ENCODE measurements at regions not wholly inside any gene's neighbourhood (a gene's known extent, or its start where the extent isn't known, plus 50 kb on each side); places are given as distances from the start of the nearest gene placed in this dataset.

- TF ChIP-seq E2F3 (CRISPR knock-in tag; IDR thresholded peaks at IDR 0.05) (no peak), RBM17 (IDR thresholded peaks at IDR 0.05; ENCODE audit: borderline replicate concordance, low read depth, low read length) (no peak), NCOA4 (IDR thresholded peaks at IDR 0.05; ENCODE audit: partially characterized antibody) (no peak), RBM15 (IDR thresholded peaks at IDR 0.05; ENCODE audit: insufficient read depth, low read length) (no peak), ELK1 (CRISPR knock-in tag; IDR thresholded peaks at IDR 0.05) (no peak)
Measured at GRCh38 chr13:88154001-88154400, 482.8 kb downstream of the SLITRK5 start (continued).

GRCh38 chr13:88162076-88162702 lies 491.0 kb downstream of the SLITRK5 start:
- BruUV-seq (replicated peaks), result no TSS peak
- TF ChIP-seq TBP (optimal IDR thresholded peaks at IDR 0.05; ENCODE audit: low read depth, low read length), result no peak
- TF ChIP-seq ZNF407 (IDR thresholded peaks at IDR 0.05; ENCODE audit: low read depth), result no peak
- TF ChIP-seq TAF9B (IDR thresholded peaks at IDR 0.05; ENCODE audit: partially characterized antibody), result no peak
- no peak for TF ChIP-seq ZNF830 (CRISPR knock-in tag; IDR thresholded peaks at IDR 0.05)
- TF ChIP-seq ZNF121 (CRISPR knock-in tag; conservative IDR thresholded peaks at IDR 0.05), result no peak

More at GRCh38 chr13:88162076-88162702, 491.0 kb downstream of the SLITRK5 start:
- H3K9me3 ChIP-seq (replicated peaks; ENCODE audit: control insufficient read depth, insufficient read depth, low read depth, low read length), result no peaks in the 10 kb centered on the region
- no peaks in the 10 kb centered on the region for H3K36me3 ChIP-seq (ENCODE audit: control insufficient read depth, insufficient read depth, low read length)
- no peaks in the 10 kb centered on the region for H3K9me1 ChIP-seq (ENCODE audit: control insufficient read depth, insufficient read depth, low read length)
- H3K79me2 ChIP-seq (ENCODE audit: control insufficient read depth, insufficient read depth, low read length), result no peaks in the 10 kb centered on the region
- DNase-seq (ENCODE audit: extremely low read depth in 1 of 4, low spot score in 3 of 4) (no peak), ATAC-seq (no peak), FAIRE-seq (no peak)
- whole genome bisulfite sequencing (ENCODE audit: insufficient coverage, low coverage, missing lambda C conversion rate), result 0% methylated on average over 2 of the region's 2 CpGs
- H3K4me3 ChIP-seq, result no peak overlapping the region
- H3K4me1 ChIP-seq (replicated peaks in 1 of 2; ENCODE audit: control insufficient read depth in 2 of 2, insufficient read depth in 2 of 2, low read length in 2 of 2), result no peaks in the 10 kb centered on the region
- ChIA-PET CTCF (ENCODE audit: low intra/inter-chr PET ratio) (no interaction called here), POLR2A (no interaction called here)
- H2AFZ ChIP-seq (ENCODE audit: low read depth, low read length), result no peak overlapping the region
- no peaks in the 10 kb centered on the region for H3K27me3 ChIP-seq (ENCODE audit: control insufficient read depth in 2 of 2, insufficient read depth in 2 of 2, low read length in 2 of 2)
- no peak overlapping the region for H3K4me2 ChIP-seq (ENCODE audit: insufficient read depth, low read length)
- intact Hi-C loops (cut with micrococcal nuclease) (no loop called here), in situ Hi-C loops (cut with MboI) (no loop called here)
- no peaks in the 10 kb centered on the region for H4K20me1 ChIP-seq (replicated peaks; ENCODE audit: control insufficient read depth, insufficient read depth, low read length)
- H3K9ac ChIP-seq (ENCODE audit: insufficient read depth in 1 of 2, low read depth in 2 of 2, low read length in 2 of 2), result no peak overlapping the region
- H3K27ac ChIP-seq (ENCODE audit: extremely low read depth, low read depth, low read length), result no peak overlapping the region

Measured in K562 (cell line).